IMR-90 (cell line): ENCODE measurements at regions not wholly inside any gene's neighbourhood (a gene's known extent, or its start where the extent isn't known, plus 50 kb on each side); places are given as distances from the start of the nearest gene placed in this dataset.

Source experiments
- ATAC-seq: fragments of 200-7000 bp; cut with Tn5 transposase; 2 replicates; pipeline ENCODE4 v1.9.1; 2020; ENCODE audit warnings: low read depth, mild to moderate bottlenecking, moderate library complexity
- BruUV-seq: library from RNA; stranded (reverse); fragments of 400-500 nt; replicated peaks from 2 replicates; lab custom pipeline; 2021; lab: Mats Ljungman, UMichigan
- CTCF ChIA-PET: fragments of 300-600 bp; formaldehyde crosslinking; extraction: SDS; loops from one replicate; lab custom pipeline; 2021; ENCODE audit warnings: antibody characterized with exemption; lab: Yijun Ruan, JAX
- POLR2A ChIA-PET: fragments of 300-600 bp; sonication (Branson Sonifier 250); formaldehyde crosslinking; loops from one replicate; lab custom pipeline; 2022; ENCODE audit warnings: antibody characterized with exemption; ENCODE audit not compliant: unreplicated experiment; lab: Charles Lee
- DNase-seq: peaks from one replicate; pipeline ENCODE4 v3.0.0; 2013
- H2AFZ ChIP-seq: replicated peaks from 2 replicates; pipeline ENCODE3; 2013; ENCODE audit warnings: low read length, mild to moderate bottlenecking; ENCODE audit not compliant: poor library complexity
- H2AK5ac ChIP-seq: 2 replicates; pipeline ENCODE4 v1.6.1; 2013; ENCODE audit warnings: low read depth, low read length, inconsistent platforms
- H2AK9ac ChIP-seq: replicated peaks from 2 replicates; pipeline ENCODE3; 2013; ENCODE audit warnings: mild to moderate bottlenecking, low read depth, low read length, moderate library complexity; ENCODE audit not compliant: poor library complexity
- H2BK120ac ChIP-seq: 2 replicates; pipeline ENCODE4 v1.6.1; 2013; ENCODE audit warnings: low read depth, low read length, inconsistent platforms
- H2BK15ac ChIP-seq: 3 replicates; pipeline ENCODE4 v1.6.1; 2013; ENCODE audit warnings: low read depth, low read length, inconsistent platforms
- H2BK20ac ChIP-seq: 2 replicates; pipeline ENCODE4 v1.6.1; 2013; ENCODE audit warnings: low read depth, mild to moderate bottlenecking, inconsistent platforms, low read length, moderate library complexity
- H2BK5ac ChIP-seq: 2 replicates; pipeline ENCODE4 v1.6.1; 2013; ENCODE audit warnings: mild to moderate bottlenecking, low read depth, low read length, inconsistent platforms; ENCODE audit not compliant: poor library complexity, severe bottlenecking
- H3K14ac ChIP-seq: replicated peaks from 2 replicates; pipeline ENCODE4 v1.6.1; 2013; ENCODE audit warnings: low read depth, low read length, inconsistent platforms
- H3K18ac ChIP-seq: 2 replicates; pipeline ENCODE4 v1.6.1; 2013; ENCODE audit warnings: low read depth, low read length, control low read depth
- H3K23ac ChIP-seq: 2 replicates; pipeline ENCODE4 v1.6.1; 2013; ENCODE audit warnings: low read depth, low read length, inconsistent platforms
- H3K27ac ChIP-seq: 2 replicates; pipeline ENCODE4 v1.5.1; 2013; ENCODE audit warnings: mild to moderate bottlenecking, control low read depth, low read length; ENCODE audit not compliant: insufficient read depth
- H3K27me3 ChIP-seq: 2 replicates; pipeline ENCODE4 v1.6.1; 2013; ENCODE audit warnings: low read length; ENCODE audit not compliant: control insufficient read depth, insufficient read depth
- H3K36me3 ChIP-seq: 2 replicates; pipeline ENCODE4 v1.6.1; 2013; ENCODE audit warnings: low read length, mixed read lengths; ENCODE audit not compliant: control insufficient read depth, insufficient read depth
- H3K4ac ChIP-seq: 2 replicates; pipeline ENCODE4 v1.6.1; 2013; ENCODE audit warnings: low read depth, low read length, inconsistent platforms
- H3K4me1 ChIP-seq: 2 replicates; pipeline ENCODE4 v1.6.1; 2013; ENCODE audit warnings: low read length, mixed read lengths; ENCODE audit not compliant: control insufficient read depth, insufficient read depth
- H3K4me2 ChIP-seq: 2 replicates; pipeline ENCODE4 v1.6.1; 2013; ENCODE audit warnings: low read depth, mild to moderate bottlenecking, control low read depth, low read length, moderate library complexity
- H3K4me3 ChIP-seq: 2 replicates; pipeline ENCODE4 v1.5.1; 2013; ENCODE audit warnings: low read depth, mild to moderate bottlenecking, control low read depth, low read length, moderate library complexity; ENCODE audit not compliant: insufficient read depth
- H3K56ac ChIP-seq: 2 replicates; pipeline ENCODE4 v1.6.1; 2013; ENCODE audit warnings: low read length, inconsistent platforms; ENCODE audit not compliant: insufficient read depth; ENCODE audit errors: extremely low read depth
- H3K79me1 ChIP-seq, 2 experiments: 2 replicates each; pipeline ENCODE4 v1.6.1; 2013; ENCODE audit warnings: low read length in 2 of 2, inconsistent platforms in 1 of 2, low read depth in 1 of 2
- H3K9ac ChIP-seq: 2 replicates; pipeline ENCODE4 v1.6.1; 2013; ENCODE audit warnings: low read depth, low read length, control low read depth
- H3K9me1 ChIP-seq: 2 replicates; pipeline ENCODE4 v1.6.1; 2013; ENCODE audit warnings: low read length, inconsistent platforms; ENCODE audit not compliant: insufficient read depth
- H3K9me3 ChIP-seq: 2 replicates; pipeline ENCODE4 v1.6.1; 2013; ENCODE audit warnings: low read length; ENCODE audit not compliant: control insufficient read depth, insufficient read depth
- H4K20me1 ChIP-seq: 2 replicates; pipeline ENCODE4 v1.6.1; 2013; ENCODE audit warnings: low read length, inconsistent platforms; ENCODE audit not compliant: insufficient read depth
- H4K5ac ChIP-seq: 2 replicates; pipeline ENCODE4 v1.6.1; 2013; ENCODE audit warnings: mild to moderate bottlenecking, low read depth, low read length, control low read depth
- H4K8ac ChIP-seq, 2 experiments: 2 replicates each; pipeline ENCODE4 v1.6.1; 2013; ENCODE audit warnings: low read depth in 2 of 2, low read length in 2 of 2, control low read depth in 1 of 2, inconsistent platforms in 1 of 2
- H4K91ac ChIP-seq: 2 replicates; pipeline ENCODE4 v1.6.1; 2013; ENCODE audit warnings: low read depth, low read length, inconsistent platforms; ENCODE audit not compliant: insufficient read depth
- BHLHE40 ChIP-seq: fragments of 150-350 bp; IDR thresholded peaks from 2 replicates; pipeline ENCODE4 v1.6.1; 2016; ENCODE audit warnings: mild to moderate bottlenecking, low read depth, low read length
- CEBPB ChIP-seq: IDR thresholded peaks from 2 replicates; pipeline ENCODE4 v1.6.1; 2012; ENCODE audit warnings: low read depth, low read length, improper control_type of control experiment
- CTCF ChIP-seq: conservative IDR thresholded peaks from 2 replicates; pipeline ENCODE4 v1.5.1; 2012; ENCODE audit warnings: mild to moderate bottlenecking, low read depth, low read length, improper control_type of control experiment
- ELK1 ChIP-seq: fragments of 150-350 bp; IDR thresholded peaks from 2 replicates; pipeline ENCODE4 v1.6.1; 2016; ENCODE audit warnings: low read depth, mild to moderate bottlenecking, low read length, moderate library complexity, borderline replicate concordance
- FOS ChIP-seq: fragments of 150-350 bp; IDR thresholded peaks from 2 replicates; pipeline ENCODE4 v1.6.1; 2016; ENCODE audit warnings: low read depth, low read length
- MAFK ChIP-seq: IDR thresholded peaks from 2 replicates; pipeline ENCODE4 v1.6.1; 2012; ENCODE audit warnings: low read depth, low read length, improper control_type of control experiment
- MAZ ChIP-seq: IDR thresholded peaks from 2 replicates; pipeline ENCODE4 v1.6.1; 2012; ENCODE audit warnings: low read depth, mild to moderate bottlenecking, low read length, improper control_type of control experiment, moderate library complexity, borderline replicate concordance
- MXI1 ChIP-seq: IDR thresholded peaks from 2 replicates; pipeline ENCODE4 v1.6.1; 2012; ENCODE audit warnings: low read depth, mild to moderate bottlenecking, low read length, moderate library complexity, borderline replicate concordance
- NFE2L2 ChIP-seq: fragments of 150-350 bp; IDR thresholded peaks from 2 replicates; pipeline ENCODE4 v1.6.1; 2016; ENCODE audit warnings: low read depth, mild to moderate bottlenecking, low read length
- RCOR1 ChIP-seq: IDR thresholded peaks from 2 replicates; pipeline ENCODE4 v1.6.1; 2012; ENCODE audit warnings: mild to moderate bottlenecking, low read length, improper control_type of control experiment; ENCODE audit not compliant: insufficient replicate concordance
- RFX5 ChIP-seq: IDR thresholded peaks from 2 replicates; pipeline ENCODE4 v1.8.0; 2012; ENCODE audit warnings: low read depth, mild to moderate bottlenecking, low read length, moderate library complexity
- SMC3 ChIP-seq: fragments of 150-350 bp; IDR thresholded peaks from 2 replicates; pipeline ENCODE4 v1.6.1; 2016; ENCODE audit warnings: low read depth, mild to moderate bottlenecking, antibody characterized with exemption, low read length, moderate library complexity
- WGBS, 2 experiments: methylation state at CpG; one replicate each; pipeline versions ENCODE4 v1.1.5 to v1.1.7; 2013; ENCODE audit warnings: missing lambda C conversion rate in 2 of 2; ENCODE audit not compliant: insufficient read length in 1 of 2; ENCODE audit errors: extremely low coverage in 2 of 2; 5-methylcytosine and 5-hydroxymethylcytosine counted together
- dilution Hi-C: fragments of 300-500 bp; cut with HindIII; formaldehyde crosslinking; loops from one replicate; pipeline ENCODE4 v1.14.3; 2018; ENCODE audit warnings: low sequenced_read_pairs; ENCODE audit not compliant: unreplicated experiment
- in situ Hi-C: fragments of 300-500 bp; cut with MboI; formaldehyde crosslinking; loops from 3 replicates; pipeline ENCODE4 v1.14.3; 2019; ENCODE audit warnings: low sequenced_read_pairs, inconsistent platforms, mixed read lengths
- intact Hi-C: fragments of 100-400 bp; cut with micrococcal nuclease; formaldehyde crosslinking; loops from 2 replicates; pipeline ENCODE4 v1.10.0; 2022
- TF ChIP-seq, protein P1 (sequence below): fragments of 150-350 bp; IDR thresholded peaks from 2 replicates; pipeline ENCODE4 v1.6.1; 2017; ENCODE audit warnings: mild to moderate bottlenecking, antibody characterized with exemption, low read length, low read depth

DNA sequence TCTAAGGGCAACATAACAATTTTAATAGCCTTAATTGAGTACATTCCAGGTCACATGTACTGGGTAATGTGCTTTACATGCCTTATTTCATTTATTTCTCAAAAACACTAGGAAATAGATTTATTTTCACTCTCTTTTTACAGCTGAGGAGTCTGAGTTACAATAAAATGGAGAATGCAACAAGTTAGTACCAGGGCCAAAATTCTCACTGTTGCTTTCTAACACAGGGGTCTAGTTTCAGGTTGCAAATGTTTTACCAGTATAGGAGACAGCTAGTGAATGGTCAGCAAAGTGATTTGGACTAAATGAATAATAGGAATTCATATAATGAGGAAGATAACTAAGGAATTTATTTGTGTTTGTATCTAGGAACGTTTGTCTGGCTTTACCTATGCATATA, 137.3 kb downstream of the RASSF9 start:
- ATAC-seq (no peak), DNase-seq (no peak)
- no peaks in the 10 kb centered on the region for H3K9me3 ChIP-seq
- TF ChIP-seq RFX5 = no peak
- TF ChIP-seq, protein P1, sequence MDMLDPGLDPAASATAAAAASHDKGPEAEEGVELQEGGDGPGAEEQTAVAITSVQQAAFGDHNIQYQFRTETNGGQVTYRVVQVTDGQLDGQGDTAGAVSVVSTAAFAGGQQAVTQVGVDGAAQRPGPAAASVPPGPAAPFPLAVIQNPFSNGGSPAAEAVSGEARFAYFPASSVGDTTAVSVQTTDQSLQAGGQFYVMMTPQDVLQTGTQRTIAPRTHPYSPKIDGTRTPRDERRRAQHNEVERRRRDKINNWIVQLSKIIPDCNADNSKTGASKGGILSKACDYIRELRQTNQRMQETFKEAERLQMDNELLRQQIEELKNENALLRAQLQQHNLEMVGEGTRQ = no peak
- no peak for TF ChIP-seq CTCF
- no peak for TF ChIP-seq MAZ
- no peak for TF ChIP-seq ELK1
- no peak for TF ChIP-seq SMC3
- no peak for TF ChIP-seq FOS
- TF ChIP-seq BHLHE40 = no peak
- no peak for TF ChIP-seq CEBPB
- TF ChIP-seq RCOR1 = no peak
- no peak for TF ChIP-seq NFE2L2
- TF ChIP-seq MXI1 = no peak
- no peak for TF ChIP-seq MAFK
- no peak overlapping the region for H3K4ac ChIP-seq
- H2BK20ac ChIP-seq = no peak overlapping the region
- in situ Hi-C loops (no loop called here), intact Hi-C loops (no loop called here), dilution Hi-C loops (no loop called here)
- no peak overlapping the region for H2BK120ac ChIP-seq
- H2AK9ac ChIP-seq = no peak overlapping the region
- H3K9ac ChIP-seq = no peak overlapping the region
- no peak overlapping the region for H3K14ac ChIP-seq
- no peak overlapping the region for H2BK15ac ChIP-seq
- ChIA-PET CTCF (interaction anchor here (0.9 kb wide), 1 partner anchor 12 kb away, joined by 3 read pairs; no protein-coding TSS in a partner anchor), POLR2A (no interaction called here)
- no peak overlapping the region for H3K4me3 ChIP-seq
- H2AK5ac ChIP-seq = no peak overlapping the region
- no peak overlapping the region for H4K8ac ChIP-seq
- no peak overlapping the region for H3K27ac ChIP-seq
- no peak overlapping the region for H4K5ac ChIP-seq
- no peaks in the 10 kb centered on the region for H4K20me1 ChIP-seq
- no peak overlapping the region for H3K18ac ChIP-seq
- H2BK5ac ChIP-seq = no peak overlapping the region
- H3K9me1 ChIP-seq = no peaks in the 10 kb centered on the region
- H3K36me3 ChIP-seq = no peaks in the 10 kb centered on the region
- no peaks in the 10 kb centered on the region for H3K79me1 ChIP-seq
- no peak overlapping the region for H3K23ac ChIP-seq
- no peak overlapping the region for H3K4me2 ChIP-seq
- no peaks in the 10 kb centered on the region for H3K27me3 ChIP-seq
- no peak overlapping the region for H4K91ac ChIP-seq
- no peaks in the 10 kb centered on the region for H3K4me1 ChIP-seq
- no peak overlapping the region for H2AFZ ChIP-seq
- BruUV-seq = no TSS peak
- WGBS, 2 experiments = no CpG with 5 or more reads among the region's 1 CpG
- no peak overlapping the region for H3K56ac ChIP-seq
